ENCODE measurements at regions not wholly inside any gene's neighbourhood (a gene's known extent, or its start where the extent isn't known, plus 50 kb on each side); places are given as distances from the start of the nearest gene placed in this dataset.

DNA sequence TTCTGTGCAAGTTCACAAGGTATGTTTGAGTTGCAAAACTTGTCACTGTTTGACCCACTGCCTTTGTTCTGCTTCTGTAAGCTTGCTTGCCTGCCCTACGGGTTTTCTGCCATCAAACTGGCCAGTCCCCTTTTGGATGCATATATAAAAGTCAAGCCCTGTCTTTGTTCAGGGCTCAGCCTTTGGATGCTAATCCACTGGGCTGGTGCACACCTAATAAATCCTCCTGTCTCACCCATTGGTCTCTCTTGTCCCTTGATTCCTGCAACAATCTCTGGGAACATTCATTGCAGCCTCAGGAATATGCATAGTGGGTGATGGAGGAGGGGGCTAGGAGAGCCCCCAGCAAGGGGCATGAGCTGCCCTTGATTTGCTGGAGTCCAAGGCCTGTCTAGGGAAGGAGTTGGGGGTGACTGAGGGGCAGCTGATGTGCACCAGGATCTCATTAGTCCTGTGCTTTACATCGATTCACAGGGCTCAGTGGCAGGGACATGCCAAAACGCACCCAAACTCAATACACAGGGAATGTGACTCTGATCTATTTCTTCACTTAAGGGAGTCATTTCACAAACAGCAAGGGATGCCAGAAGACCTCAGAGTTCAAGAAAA, 225.4 kb upstream of the NLRP1 start:
- Mint-ChIP-seq H3K27ac (ENCODE audit: unreplicated experiment) (no peak overlapping the region), H3K4me3 (ENCODE audit: unreplicated experiment) (no peak overlapping the region), H3K36me3 (ENCODE audit: low read depth, unreplicated experiment) (peaks cover 8% of the 10 kb centered on the region), H3K9me3 (ENCODE audit: unreplicated experiment) (peaks cover 23% of the 10 kb centered on the region), H3K27me3 (ENCODE audit: low read depth, unreplicated experiment) (no peaks in the 10 kb centered on the region), H3K4me1 (ENCODE audit: low read depth, unreplicated experiment) (no peaks in the 10 kb centered on the region)
- H3K4me2 ChIP-seq (ENCODE audit: low read length), result no peak overlapping the region
- no peaks in the 10 kb centered on the region for H3K36me3 ChIP-seq (ENCODE audit: insufficient read depth, low read length)
- TF ChIP-seq, protein P1, sequence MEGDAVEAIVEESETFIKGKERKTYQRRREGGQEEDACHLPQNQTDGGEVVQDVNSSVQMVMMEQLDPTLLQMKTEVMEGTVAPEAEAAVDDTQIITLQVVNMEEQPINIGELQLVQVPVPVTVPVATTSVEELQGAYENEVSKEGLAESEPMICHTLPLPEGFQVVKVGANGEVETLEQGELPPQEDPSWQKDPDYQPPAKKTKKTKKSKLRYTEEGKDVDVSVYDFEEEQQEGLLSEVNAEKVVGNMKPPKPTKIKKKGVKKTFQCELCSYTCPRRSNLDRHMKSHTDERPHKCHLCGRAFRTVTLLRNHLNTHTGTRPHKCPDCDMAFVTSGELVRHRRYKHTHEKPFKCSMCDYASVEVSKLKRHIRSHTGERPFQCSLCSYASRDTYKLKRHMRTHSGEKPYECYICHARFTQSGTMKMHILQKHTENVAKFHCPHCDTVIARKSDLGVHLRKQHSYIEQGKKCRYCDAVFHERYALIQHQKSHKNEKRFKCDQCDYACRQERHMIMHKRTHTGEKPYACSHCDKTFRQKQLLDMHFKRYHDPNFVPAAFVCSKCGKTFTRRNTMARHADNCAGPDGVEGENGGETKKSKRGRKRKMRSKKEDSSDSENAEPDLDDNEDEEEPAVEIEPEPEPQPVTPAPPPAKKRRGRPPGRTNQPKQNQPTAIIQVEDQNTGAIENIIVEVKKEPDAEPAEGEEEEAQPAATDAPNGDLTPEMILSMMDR (IDR thresholded peaks at IDR 0.05; ENCODE audit: insufficient read depth, low read depth, low read length), result no peak
- no peak for TF ChIP-seq EZH2 (IDR thresholded peaks at IDR 0.05; ENCODE audit: insufficient read depth, low read length)
- no peaks in the 10 kb centered on the region for H3K79me2 ChIP-seq (ENCODE audit: insufficient read depth, low read length)
- H2AFZ ChIP-seq (ENCODE audit: low read depth, low read length), result no peak overlapping the region
- no peaks in the 10 kb centered on the region for H3K4me1 ChIP-seq (ENCODE audit: insufficient read depth, low read length)
- no peak for DNase-seq (ENCODE audit: low read depth)
- no peaks in the 10 kb centered on the region for H3K27me3 ChIP-seq (ENCODE audit: insufficient read depth, low read length)
- peaks cover 9% of the 10 kb centered on the region for H3K9me3 ChIP-seq (ENCODE audit: insufficient read depth, low read depth, low read length)
- H3K9ac ChIP-seq (ENCODE audit: low read length), result no peak overlapping the region
- no peak for FAIRE-seq
- H4K20me1 ChIP-seq (ENCODE audit: insufficient read depth, low read length), result no peaks in the 10 kb centered on the region
- H3K4me3 ChIP-seq (ENCODE audit: insufficient read depth, low read depth, low read length), result no peak overlapping the region
- no peak overlapping the region for H3K27ac ChIP-seq (ENCODE audit: low read depth, low read length)

DNA sequence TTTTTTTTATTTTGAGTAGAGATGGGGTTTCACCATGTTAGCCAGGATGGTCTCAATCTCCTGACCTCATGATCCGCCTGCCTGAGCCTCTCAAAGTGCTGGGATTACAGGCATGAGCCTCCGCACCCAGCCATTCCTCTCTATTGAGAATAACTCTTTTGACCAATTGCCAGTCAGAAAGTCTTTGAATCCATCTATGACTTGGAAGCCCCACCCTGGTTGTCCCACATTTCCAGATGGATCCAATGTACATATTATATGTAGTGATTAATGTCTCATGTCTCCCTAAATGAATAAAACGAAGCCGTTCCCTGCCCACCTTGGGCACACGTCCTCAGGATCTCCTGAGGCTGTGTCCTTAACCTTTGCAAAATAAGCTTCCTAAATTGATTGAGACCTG, 228.3 kb upstream of the NLRP1 start:
- H3K4me1 Mint-ChIP-seq (ENCODE audit: low read depth, unreplicated experiment), result no peaks in the 10 kb centered on the region
- FAIRE-seq, result no peak
- no peak overlapping the region for H3K27ac Mint-ChIP-seq (ENCODE audit: unreplicated experiment)
- no peak overlapping the region for H3K4me2 ChIP-seq (ENCODE audit: low read length)
- DNase-seq (ENCODE audit: low read depth), result no peak
- H4K20me1 ChIP-seq (ENCODE audit: insufficient read depth, low read length), result no peaks in the 10 kb centered on the region
- no peaks in the 10 kb centered on the region for H3K36me3 ChIP-seq (ENCODE audit: insufficient read depth, low read length)
- H3K27me3 ChIP-seq (ENCODE audit: insufficient read depth, low read length), result peaks cover 11% of the 10 kb centered on the region
- H3K36me3 Mint-ChIP-seq (ENCODE audit: low read depth, unreplicated experiment), result peaks cover 8% of the 10 kb centered on the region
- H3K9ac ChIP-seq (ENCODE audit: low read length), result no peak overlapping the region
- H3K4me3 ChIP-seq (ENCODE audit: insufficient read depth, low read depth, low read length), result no peak overlapping the region
- H3K4me3 Mint-ChIP-seq (ENCODE audit: unreplicated experiment), result no peak overlapping the region
- peaks cover 9% of the 10 kb centered on the region for H3K9me3 ChIP-seq (ENCODE audit: insufficient read depth, low read depth, low read length)
- peaks cover 8% of the 10 kb centered on the region for H3K27me3 Mint-ChIP-seq (ENCODE audit: low read depth, unreplicated experiment)
- H3K4me1 ChIP-seq (ENCODE audit: insufficient read depth, low read length), result no peaks in the 10 kb centered on the region
- no peak overlapping the region for H2AFZ ChIP-seq (ENCODE audit: low read depth, low read length)
- peaks cover 23% of the 10 kb centered on the region for H3K9me3 Mint-ChIP-seq (ENCODE audit: unreplicated experiment)
- TF ChIP-seq EZH2 (IDR thresholded peaks at IDR 0.05; ENCODE audit: insufficient read depth, low read length), result no peak
- TF ChIP-seq, protein P1 (IDR thresholded peaks at IDR 0.05; ENCODE audit: insufficient read depth, low read depth, low read length), result no peak
- no peaks in the 10 kb centered on the region for H3K79me2 ChIP-seq (ENCODE audit: insufficient read depth, low read length)
- no peak overlapping the region for H3K27ac ChIP-seq (ENCODE audit: low read depth, low read length)

DNA sequence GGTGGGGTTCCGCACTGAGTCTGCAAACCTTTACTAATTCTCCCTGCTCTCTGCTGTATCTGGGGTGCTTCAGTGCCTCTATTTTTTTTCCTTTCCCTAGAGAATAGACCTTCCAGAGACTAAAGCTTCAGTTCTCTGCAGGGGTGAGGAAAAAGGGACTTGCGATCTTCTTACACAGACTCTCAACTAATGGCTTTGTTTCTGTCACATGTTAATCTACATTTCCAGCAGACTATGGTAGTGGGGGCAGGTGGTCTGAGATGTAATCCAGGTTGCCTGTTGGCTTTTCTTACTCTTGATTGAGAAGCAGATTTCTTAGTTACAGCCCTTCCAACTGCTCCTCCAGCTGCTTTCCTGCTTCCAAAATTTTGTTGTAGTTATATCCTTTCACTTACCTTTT, 229.0 kb upstream of the NLRP1 start:
- no peak for FAIRE-seq

More for the DNA sequence above, 229.0 kb upstream of the NLRP1 start:
- Histone ChIP-seq H3K36me3 (ENCODE audit: insufficient read depth, low read length) (no peaks in the 10 kb centered on the region), H3K27ac (ENCODE audit: low read depth, low read length) (no peak overlapping the region), H3K27me3 (ENCODE audit: insufficient read depth, low read length) (peaks cover 11% of the 10 kb centered on the region), H4K20me1 (ENCODE audit: insufficient read depth, low read length) (no peaks in the 10 kb centered on the region), H3K4me2 (ENCODE audit: low read length) (no peak overlapping the region), H3K9ac (ENCODE audit: low read length) (no peak overlapping the region), H3K79me2 (ENCODE audit: insufficient read depth, low read length) (no peaks in the 10 kb centered on the region), H3K9me3 (ENCODE audit: insufficient read depth, low read depth, low read length) (peaks cover 9% of the 10 kb centered on the region), H3K4me1 (ENCODE audit: insufficient read depth, low read length) (no peaks in the 10 kb centered on the region), H2AFZ (ENCODE audit: low read depth, low read length) (no peak overlapping the region), H3K4me3 (ENCODE audit: insufficient read depth, low read depth, low read length) (no peak overlapping the region)
- Mint-ChIP-seq H3K9me3 (ENCODE audit: unreplicated experiment) (peaks cover 23% of the 10 kb centered on the region), H3K36me3 (ENCODE audit: low read depth, unreplicated experiment) (peaks cover 8% of the 10 kb centered on the region), H3K4me3 (ENCODE audit: unreplicated experiment) (no peak overlapping the region), H3K27ac (ENCODE audit: unreplicated experiment) (no peak overlapping the region), H3K4me1 (ENCODE audit: low read depth, unreplicated experiment) (no peaks in the 10 kb centered on the region), H3K27me3 (ENCODE audit: low read depth, unreplicated experiment) (peaks cover 10% of the 10 kb centered on the region)
- TF ChIP-seq EZH2 (IDR thresholded peaks at IDR 0.05; ENCODE audit: insufficient read depth, low read length), result no peak
- TF ChIP-seq, protein P1 (IDR thresholded peaks at IDR 0.05; ENCODE audit: insufficient read depth, low read depth, low read length), result no peak
- no peak for DNase-seq (ENCODE audit: low read depth)
